ENCODE measurements at regions not wholly inside any gene's neighbourhood (a gene's known extent, or its start where the extent isn't known, plus 50 kb on each side); places are given as distances from the start of the nearest gene placed in this dataset.
A peak's percentile ranks its signal among the peaks of the same experiment; 100 is the strongest.

DNA sequence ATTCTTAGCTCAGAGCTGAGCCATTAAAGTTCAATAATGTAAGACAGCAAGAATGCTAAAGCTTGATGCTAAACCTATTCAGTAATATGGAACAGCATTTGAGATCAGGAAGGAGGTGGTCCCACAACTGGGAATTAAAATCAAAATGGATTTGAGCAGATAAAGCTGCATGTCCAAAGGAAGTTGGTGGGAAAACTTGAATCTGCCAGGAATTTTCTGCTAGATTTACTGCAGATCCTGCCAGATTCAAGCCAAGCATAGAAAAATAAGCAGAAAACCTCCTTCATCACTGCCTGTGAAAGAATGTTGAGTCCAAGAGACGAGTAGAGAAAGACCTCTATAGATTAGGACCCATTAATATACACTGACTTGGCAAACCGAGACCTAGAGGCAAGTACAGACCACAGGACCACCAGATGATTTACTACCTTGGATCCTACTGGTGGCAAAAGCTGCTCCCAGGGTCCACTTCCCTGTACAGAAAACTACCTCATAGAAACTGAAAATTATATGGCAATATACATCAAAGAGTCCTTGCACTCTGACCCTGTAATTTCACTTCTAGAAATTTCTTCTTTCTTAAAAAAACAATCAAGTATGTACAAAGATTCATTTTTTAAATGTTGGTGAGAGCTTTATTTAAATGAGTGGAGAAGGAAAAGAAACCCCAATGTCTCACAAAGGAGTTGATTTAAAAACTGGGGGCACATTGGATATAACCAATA, 263.2 kb downstream of the DAD1 start:
- H3K4me3 ChIP-seq (ENCODE audit: low read depth, low read length): no peak overlapping the region
- TF ChIP-seq, protein P1, sequence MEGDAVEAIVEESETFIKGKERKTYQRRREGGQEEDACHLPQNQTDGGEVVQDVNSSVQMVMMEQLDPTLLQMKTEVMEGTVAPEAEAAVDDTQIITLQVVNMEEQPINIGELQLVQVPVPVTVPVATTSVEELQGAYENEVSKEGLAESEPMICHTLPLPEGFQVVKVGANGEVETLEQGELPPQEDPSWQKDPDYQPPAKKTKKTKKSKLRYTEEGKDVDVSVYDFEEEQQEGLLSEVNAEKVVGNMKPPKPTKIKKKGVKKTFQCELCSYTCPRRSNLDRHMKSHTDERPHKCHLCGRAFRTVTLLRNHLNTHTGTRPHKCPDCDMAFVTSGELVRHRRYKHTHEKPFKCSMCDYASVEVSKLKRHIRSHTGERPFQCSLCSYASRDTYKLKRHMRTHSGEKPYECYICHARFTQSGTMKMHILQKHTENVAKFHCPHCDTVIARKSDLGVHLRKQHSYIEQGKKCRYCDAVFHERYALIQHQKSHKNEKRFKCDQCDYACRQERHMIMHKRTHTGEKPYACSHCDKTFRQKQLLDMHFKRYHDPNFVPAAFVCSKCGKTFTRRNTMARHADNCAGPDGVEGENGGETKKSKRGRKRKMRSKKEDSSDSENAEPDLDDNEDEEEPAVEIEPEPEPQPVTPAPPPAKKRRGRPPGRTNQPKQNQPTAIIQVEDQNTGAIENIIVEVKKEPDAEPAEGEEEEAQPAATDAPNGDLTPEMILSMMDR (IDR thresholded peaks at IDR 0.05; ENCODE audit: control insufficient read depth, extremely low read depth, insufficient read depth): no peak
- no peak for DNase-seq (ENCODE audit: low read depth)

DNA sequence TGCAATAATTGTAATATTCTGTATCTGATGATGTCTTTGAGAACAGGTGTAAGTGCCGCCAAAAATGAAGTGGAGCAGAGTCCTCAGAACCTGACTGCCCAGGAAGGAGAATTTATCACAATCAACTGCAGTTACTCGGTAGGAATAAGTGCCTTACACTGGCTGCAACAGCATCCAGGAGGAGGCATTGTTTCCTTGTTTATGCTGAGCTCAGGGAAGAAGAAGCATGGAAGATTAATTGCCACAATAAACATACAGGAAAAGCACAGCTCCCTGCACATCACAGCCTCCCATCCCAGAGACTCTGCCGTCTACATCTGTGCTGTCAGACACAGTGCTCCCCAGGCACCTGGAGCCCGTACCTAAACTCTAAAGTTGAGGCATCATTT, 268.7 kb downstream of the DAD1 start:
- TF ChIP-seq, protein P1 (IDR thresholded peaks at IDR 0.05; ENCODE audit: control insufficient read depth, extremely low read depth, insufficient read depth): peak; percentile 65
- DNase-seq (ENCODE audit: low read depth): no peak
- no peak overlapping the region for H3K4me3 ChIP-seq (ENCODE audit: low read depth, low read length)

DNA sequence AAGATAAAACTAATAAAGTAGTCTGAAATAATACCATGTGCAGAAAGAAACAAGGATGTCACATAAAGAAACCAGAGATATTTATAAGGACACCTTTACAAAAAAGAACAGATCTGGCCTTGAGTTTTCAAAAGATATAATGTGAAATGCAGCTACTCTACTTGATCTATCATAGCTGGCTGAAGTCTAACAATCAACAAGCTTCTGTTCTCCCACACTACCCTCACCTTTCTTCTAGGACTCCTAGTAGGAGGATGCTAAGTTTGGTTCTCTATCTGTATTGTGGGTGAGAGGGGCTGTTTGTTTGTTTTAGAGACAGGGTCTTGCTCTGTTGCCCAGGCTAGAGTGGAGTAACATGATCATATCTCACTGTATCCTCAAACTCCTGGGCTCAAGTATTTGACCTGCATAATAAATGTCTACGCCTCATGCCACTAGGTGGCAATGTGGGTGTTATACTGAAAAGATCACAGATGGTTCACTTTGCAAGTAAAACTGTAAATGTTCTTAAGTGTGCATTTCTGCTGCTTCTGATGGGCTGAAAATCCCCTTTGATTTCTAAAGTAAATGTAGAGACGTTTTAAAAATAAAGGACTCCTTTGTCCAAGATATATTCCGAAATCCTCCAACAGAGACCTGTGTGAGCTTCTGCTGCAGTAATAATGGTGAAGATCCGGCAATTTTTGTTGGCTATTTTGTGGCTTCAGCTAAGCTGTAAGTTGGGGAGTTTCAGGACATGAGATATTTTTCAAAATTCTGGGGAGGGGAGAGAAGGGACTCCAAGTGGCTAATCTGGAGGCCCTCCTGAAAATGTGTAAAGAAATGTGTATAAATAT, 269.3 kb downstream of the DAD1 start:
- TF ChIP-seq, protein P1 (IDR thresholded peaks at IDR 0.05; ENCODE audit: control insufficient read depth, extremely low read depth, insufficient read depth): peak; percentile 83
- H3K4me3 ChIP-seq (ENCODE audit: low read depth, low read length): no peak overlapping the region
- DNase-seq (ENCODE audit: low read depth): no peak

DNA sequence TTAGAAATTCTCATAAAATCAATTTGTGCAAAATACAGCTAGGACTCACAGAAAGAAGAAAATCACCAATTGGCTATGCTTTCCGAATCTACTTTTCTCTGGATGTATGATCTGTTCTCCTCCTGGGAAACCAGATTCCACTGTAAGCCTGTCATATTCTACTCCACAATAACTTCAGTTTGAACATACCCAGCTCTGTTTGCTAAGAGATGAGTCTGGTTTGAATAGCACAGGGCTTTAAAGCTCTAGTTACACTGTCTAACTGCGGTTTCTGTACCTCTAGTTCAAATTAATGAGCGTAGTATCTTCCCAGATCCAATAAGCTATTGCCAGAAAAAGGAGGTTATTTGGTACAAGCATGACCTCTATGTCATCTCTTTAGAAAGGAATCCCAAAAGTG, 270.1 kb downstream of the DAD1 start:
- H3K4me3 ChIP-seq (ENCODE audit: low read depth, low read length): no peak overlapping the region
- no peak for DNase-seq (ENCODE audit: low read depth)
- TF ChIP-seq, protein P1 (IDR thresholded peaks at IDR 0.05; ENCODE audit: control insufficient read depth, extremely low read depth, insufficient read depth): no peak

DNA sequence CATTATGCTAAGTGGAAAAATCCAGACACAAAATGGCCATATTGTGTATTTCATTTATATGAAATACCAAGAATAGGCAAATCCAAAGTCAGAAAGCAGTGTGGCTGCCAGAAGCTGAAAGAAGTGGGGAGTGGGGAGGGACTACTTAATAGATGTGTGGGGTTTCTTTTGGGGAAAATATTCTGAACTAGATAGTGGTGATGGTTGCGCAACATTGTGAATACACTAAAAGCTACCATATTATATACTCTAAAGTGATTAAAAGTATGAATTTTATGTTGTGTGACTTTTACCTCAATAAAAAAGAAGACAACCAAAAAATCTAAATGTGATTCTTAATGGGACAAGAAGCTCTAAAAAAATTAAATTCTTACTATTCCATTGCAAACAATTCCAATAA, 272.6 kb downstream of the DAD1 start:
- TF ChIP-seq, protein P1 (IDR thresholded peaks at IDR 0.05; ENCODE audit: control insufficient read depth, extremely low read depth, insufficient read depth): no peak
- no peak for DNase-seq (ENCODE audit: low read depth)
- no peak overlapping the region for H3K4me3 ChIP-seq (ENCODE audit: low read depth, low read length)

DNA sequence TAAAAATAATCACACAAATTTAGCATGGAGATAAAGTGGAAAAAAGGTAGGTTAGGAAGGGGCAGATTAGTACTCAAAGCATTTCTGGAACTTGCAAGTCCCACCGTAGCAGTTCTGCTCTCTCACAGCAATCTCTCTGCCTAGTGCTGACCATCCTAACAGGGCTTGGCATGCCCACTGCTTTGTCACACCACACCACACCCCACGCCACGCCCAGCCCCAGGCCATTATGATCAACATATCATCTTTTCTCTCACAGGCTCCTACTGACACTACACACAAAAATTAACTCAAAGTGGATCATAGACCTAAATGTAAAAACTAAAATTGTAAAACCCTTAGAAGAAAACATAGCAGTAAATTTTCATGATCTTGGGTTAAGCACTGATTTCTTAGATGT, 273.7 kb downstream of the DAD1 start:
- no peak overlapping the region for H3K4me3 ChIP-seq (ENCODE audit: low read depth, low read length)
- TF ChIP-seq, protein P1 (IDR thresholded peaks at IDR 0.05; ENCODE audit: control insufficient read depth, extremely low read depth, insufficient read depth): no peak
- DNase-seq (ENCODE audit: low read depth): no peak

All from LNCaP clone FGC (cell line).